Keratinocyte (primary cell): ENCODE measurements at regions not wholly inside any gene's neighbourhood (a gene's known extent, or its start where the extent isn't known, plus 50 kb on each side); places are given as distances from the start of the nearest gene placed in this dataset.

Experiments used
- DNase-seq: peaks from one replicate; pipeline ENCODE4 v3.0.0-alpha.2; 2011; ENCODE audit warnings: low read depth, missing footprints, low spot score
- FAIRE-seq: peaks from 2 replicates; lab custom pipeline; 2011; peaks lifted over from hg19 to GRCh38; lab: Jason Lieb, UNC
- H2AFZ ChIP-seq: 2 replicates; pipeline ENCODE4 v1.6.0; 2012; ENCODE audit warnings: low read length, control low read depth, inconsistent platforms; ENCODE audit not compliant: control insufficient read depth
- H3K27ac ChIP-seq: 2 replicates; pipeline ENCODE4 v1.5.1; 2011; ENCODE audit warnings: low read length; ENCODE audit not compliant: control insufficient read depth, insufficient read depth
- H3K27me3 ChIP-seq: 3 replicates; pipeline ENCODE4 v1.6.0; 2011; ENCODE audit warnings: low read length; ENCODE audit not compliant: control insufficient read depth, insufficient read depth; ENCODE audit errors: extremely low read depth
- H3K36me3 ChIP-seq, 2 experiments: 2 replicates in 1 of 2; 3 replicates in 1 of 2; pipeline ENCODE4 v1.5.1; 2011; ENCODE audit warnings: low read length in 2 of 2, mild to moderate bottlenecking in 1 of 2; ENCODE audit not compliant: control insufficient read depth in 2 of 2, insufficient read depth in 2 of 2; ENCODE audit errors: extremely low read depth in 1 of 2
- H3K4me1 ChIP-seq: 3 replicates; pipeline ENCODE4 v1.5.1; 2011; ENCODE audit warnings: low read length; ENCODE audit not compliant: control insufficient read depth, insufficient read depth; ENCODE audit errors: extremely low read depth
- H3K4me2 ChIP-seq: 3 replicates; pipeline ENCODE4 v1.6.0; 2011; ENCODE audit warnings: low read depth, low read length; ENCODE audit not compliant: control insufficient read depth, insufficient read depth; ENCODE audit errors: extremely low read depth
- H3K4me3 ChIP-seq, 3 experiments: fragments of 200-600 bp in 1 of 3; sonication (generic) in 1 of 3; 2 replicates in 2 of 3; 3 replicates in 1 of 3; pipeline ENCODE4 v1.5.1; 2011 to 2016; ENCODE audit warnings: low read length in 3 of 3, mild to moderate bottlenecking in 3 of 3, control low read depth in 2 of 3, inconsistent platforms in 1 of 3, low read depth in 1 of 3, mixed read lengths in 1 of 3, mixed run types in 1 of 3, moderate library complexity in 1 of 3; ENCODE audit not compliant: control insufficient read depth in 2 of 3, insufficient read depth in 2 of 3; ENCODE audit errors: extremely low read depth in 1 of 3
- H3K79me2 ChIP-seq: 2 replicates; pipeline ENCODE4 v1.6.0; 2012; ENCODE audit warnings: low read length; ENCODE audit not compliant: control insufficient read depth, insufficient read depth
- H3K9ac ChIP-seq: 3 replicates; pipeline ENCODE4 v1.6.0; 2011; ENCODE audit warnings: low read length; ENCODE audit not compliant: control insufficient read depth, insufficient read depth; ENCODE audit errors: extremely low read depth
- H3K9me1 ChIP-seq: 3 replicates; pipeline ENCODE4 v1.6.0; 2011; ENCODE audit warnings: low read length; ENCODE audit not compliant: control insufficient read depth, insufficient read depth; ENCODE audit errors: extremely low read depth
- H3K9me3 ChIP-seq: 2 replicates; pipeline ENCODE4 v1.5.1; 2012; ENCODE audit warnings: low read depth, low read length; ENCODE audit not compliant: control insufficient read depth
- H4K20me1 ChIP-seq: 3 replicates; pipeline ENCODE4 v1.6.0; 2011; ENCODE audit warnings: low read length; ENCODE audit not compliant: control insufficient read depth, insufficient read depth; ENCODE audit errors: extremely low read depth
- CTCF ChIP-seq, 3 experiments: IDR thresholded peaks in 1 of 3; conservative IDR thresholded peaks in 1 of 3; optimal IDR thresholded peaks in 1 of 3; 2 replicates in 2 of 3; 3 replicates in 1 of 3; pipeline versions ENCODE3 to v1.5.1; 2011; ENCODE audit warnings: low read length in 3 of 3, mild to moderate bottlenecking in 3 of 3, moderate library complexity in 2 of 3, control low read depth in 1 of 3, inconsistent platforms in 1 of 3; ENCODE audit not compliant: insufficient read depth in 2 of 3; ENCODE audit errors: extremely low read depth in 1 of 3
- EZH2 ChIP-seq: IDR thresholded peaks from one replicate; pipeline ENCODE4 v1.6.1; 2012; ENCODE audit warnings: inconsistent platforms, mild to moderate bottlenecking, low read length, moderate library complexity
- dilution Hi-C: fragments of 300-500 bp; cut with MboI; formaldehyde crosslinking; loops from one replicate; pipeline ENCODE4 v1.7.0; 2020; ENCODE audit warnings: low sequenced_read_pairs; ENCODE audit not compliant: extremely low pct_ligation_motif_present

- H3K4me1 ChIP-seq, result peaks cover 2% of the 10 kb centered on the region
- H3K27me3 ChIP-seq, result no peaks in the 10 kb centered on the region
- FAIRE-seq, result no peak
- no peak overlapping the region for H3K27ac ChIP-seq
- no peak overlapping the region for H2AFZ ChIP-seq
- no peak for DNase-seq
- H4K20me1 ChIP-seq, result no peaks in the 10 kb centered on the region
- dilution Hi-C loops, result loop anchor here (25.0 kb wide), 1 partner anchor 141 kb away; no protein-coding TSS in a partner anchor
- H3K4me3 ChIP-seq, result no peak overlapping the region
- no peak overlapping the region for H3K9ac ChIP-seq
- no peak for TF ChIP-seq CTCF (optimal IDR thresholded peaks at IDR 0.05 in 1 of 3, IDR thresholded peaks at IDR 0.05 in 1 of 3, conservative IDR thresholded peaks at IDR 0.05 in 1 of 3; ENCODE audit: extremely low read depth in 1 of 3, insufficient read depth in 2 of 3, low read length in 3 of 3)
- TF ChIP-seq EZH2, result no peak
- H3K4me2 ChIP-seq, result no peak overlapping the region
- H3K36me3 ChIP-seq, result no peaks in the 10 kb centered on the region
- no peaks in the 10 kb centered on the region for H3K9me1 ChIP-seq
- H3K79me2 ChIP-seq, result no peaks in the 10 kb centered on the region
- no peaks in the 10 kb centered on the region for H3K9me3 ChIP-seq
These were observed 88.0 kb upstream of the RASGRF1 start for GRCh38 chr15:79178594-79178993.

GRCh38 chr15:79176151-79176550 is 85.6 kb upstream of the RASGRF1 start:
- FAIRE-seq (no peak), DNase-seq (no peak)
- no peak overlapping the region for H3K9ac ChIP-seq
- no peak overlapping the region for H3K4me2 ChIP-seq
- H3K4me3 ChIP-seq, result no peak overlapping the region
- dilution Hi-C loops, result loop anchor here (25.0 kb wide), 1 partner anchor 139 kb away; no protein-coding TSS in a partner anchor
- peaks cover 2% of the 10 kb centered on the region for H3K4me1 ChIP-seq
- no peaks in the 10 kb centered on the region for H3K79me2 ChIP-seq
- H4K20me1 ChIP-seq, result no peaks in the 10 kb centered on the region
- H3K27ac ChIP-seq, result no peak overlapping the region
- no peaks in the 10 kb centered on the region for H3K9me1 ChIP-seq
- H3K9me3 ChIP-seq, result no peaks in the 10 kb centered on the region
- no peak for TF ChIP-seq CTCF (optimal IDR thresholded peaks at IDR 0.05 in 1 of 3, IDR thresholded peaks at IDR 0.05 in 1 of 3, conservative IDR thresholded peaks at IDR 0.05 in 1 of 3; ENCODE audit: extremely low read depth in 1 of 3, insufficient read depth in 2 of 3, low read length in 3 of 3)
- TF ChIP-seq EZH2, result no peak
- H2AFZ ChIP-seq, result no peak overlapping the region
- no peaks in the 10 kb centered on the region for H3K36me3 ChIP-seq
- H3K27me3 ChIP-seq, result no peaks in the 10 kb centered on the region
